H1 (cell line): ENCODE measurements at regions not wholly inside any gene's neighbourhood (a gene's known extent, or its start where the extent isn't known, plus 50 kb on each side); places are given as distances from the start of the nearest gene placed in this dataset.

Experiments
- CTCF ChIA-PET: fragments of 300-600 bp; sonication (Branson Sonifier 250); formaldehyde crosslinking; loops from one replicate; lab custom pipeline; 2021; ENCODE audit not compliant: partially characterized antibody; lab: Charles Lee
- POLR2A ChIA-PET: fragments of 300-600 bp; sonication (Branson Sonifier 250); formaldehyde crosslinking; loops from one replicate; lab custom pipeline; 2021; ENCODE audit warnings: inconsistent platforms; ENCODE audit not compliant: partially characterized antibody; lab: Charles Lee
- DNase-seq, 2 experiments: peaks; one replicate each; pipeline versions ENCODE4 v3.0.0 to v3.0.0-alpha.2; 2010 to 2022; ENCODE audit warnings: low spot score in 2 of 2, low read depth in 1 of 2, mixed read lengths in 1 of 2
- FAIRE-seq: peaks from 2 replicates; lab custom pipeline; 2011; peaks lifted over from hg19 to GRCh38; lab: Jason Lieb, UNC
- H2AFZ ChIP-seq: 2 replicates; pipeline ENCODE4 v1.8.1; 2012; ENCODE audit warnings: low read length, inconsistent platforms
- H2AK5ac ChIP-seq: 2 replicates; pipeline ENCODE4 v1.6.1; 2013; ENCODE audit warnings: low read depth, low read length
- H2BK120ac ChIP-seq: replicated peaks from 2 replicates; pipeline ENCODE3; 2013; ENCODE audit warnings: low read depth, low read length, inconsistent platforms
- H2BK12ac ChIP-seq: 2 replicates; pipeline ENCODE4 v1.6.1; 2013; ENCODE audit warnings: low read depth, low read length
- H2BK15ac ChIP-seq: 2 replicates; pipeline ENCODE4 v1.6.1; 2013; ENCODE audit warnings: low read length
- H2BK20ac ChIP-seq: 2 replicates; pipeline ENCODE4 v1.6.1; 2013; ENCODE audit warnings: low read length
- H2BK5ac ChIP-seq: 2 replicates; pipeline ENCODE4 v1.6.1; 2013; ENCODE audit warnings: low read depth, low read length
- H3K14ac ChIP-seq: 2 replicates; pipeline ENCODE4 v1.6.1; 2013; ENCODE audit warnings: inconsistent platforms; ENCODE audit not compliant: insufficient read length
- H3K18ac ChIP-seq: 2 replicates; pipeline ENCODE4 v1.6.1; 2013; ENCODE audit warnings: low read length; ENCODE audit errors: extremely low read depth
- H3K23ac ChIP-seq: 2 replicates; pipeline ENCODE4 v1.6.1; 2013; ENCODE audit warnings: inconsistent platforms; ENCODE audit not compliant: insufficient read length
- H3K23me2 ChIP-seq: 2 replicates; pipeline ENCODE4 v1.6.1; 2013; ENCODE audit warnings: low read depth, low read length
- H3K27ac ChIP-seq: 2 replicates; pipeline ENCODE4 v1.6.1; 2011; ENCODE audit warnings: low read depth, low read length, inconsistent platforms
- H3K27me3 ChIP-seq, 4 experiments: replicated peaks in 1 of 4; 1 replicate in 1 of 4; 2 replicates in 3 of 4; pipeline versions ENCODE4 v1.6.1 to v1.8.1; 2011 to 2013; ENCODE audit warnings: low read length in 3 of 4, mild to moderate bottlenecking in 3 of 4, inconsistent platforms in 2 of 4, mixed read lengths in 2 of 4, moderate library complexity in 1 of 4; ENCODE audit not compliant: control insufficient read depth in 3 of 4, insufficient read depth in 3 of 4; ENCODE audit errors: extremely low read depth in 1 of 4
- H3K36me3 ChIP-seq, 4 experiments: 2 replicates each; pipeline versions ENCODE4 v1.6.1 to v1.8.1; 2011 to 2013; ENCODE audit warnings: mild to moderate bottlenecking in 4 of 4, low read length in 3 of 4, moderate library complexity in 2 of 4, control low read depth in 1 of 4, inconsistent platforms in 1 of 4; ENCODE audit not compliant: insufficient read depth in 4 of 4, control insufficient read depth in 2 of 4
- H3K4ac ChIP-seq: replicated peaks from 2 replicates; pipeline ENCODE3; 2013; ENCODE audit warnings: low read length, low read depth, mixed read lengths, inconsistent platforms; ENCODE audit not compliant: insufficient read length
- H3K4me1 ChIP-seq, 4 experiments: replicated peaks in 1 of 4; 1 replicate in 1 of 4; 2 replicates in 3 of 4; pipeline versions ENCODE4 v1.6.1 to v1.8.1; 2011 to 2013; ENCODE audit warnings: low read length in 3 of 4, inconsistent platforms in 2 of 4, mixed read lengths in 1 of 4; ENCODE audit not compliant: insufficient read depth in 4 of 4, control insufficient read depth in 3 of 4
- H3K4me2 ChIP-seq, 2 experiments: 2 replicates each; pipeline versions ENCODE4 v1.6.1 to v1.8.1; 2011 to 2013; ENCODE audit warnings: low read depth in 2 of 2, low read length in 2 of 2, control low read depth in 1 of 2, inconsistent platforms in 1 of 2, mild to moderate bottlenecking in 1 of 2; ENCODE audit not compliant: insufficient read depth in 1 of 2
- H3K4me3 ChIP-seq, 4 experiments: fragments of 200-600, 300-600 bp in 1 of 4; sonication (generic), shearing (Covaris generic), sonication (Bioruptor Twin) in 1 of 4; 2 replicates each; pipeline versions ENCODE4 v1.5.1 to v1.8.1; 2011 to 2016; ENCODE audit warnings: low read length in 4 of 4, low read depth in 3 of 4, control low read depth in 2 of 4, inconsistent platforms in 2 of 4, mild to moderate bottlenecking in 2 of 4, mixed read lengths in 1 of 4, moderate library complexity in 1 of 4; ENCODE audit not compliant: insufficient read depth in 2 of 4; ENCODE audit errors: extremely low read depth in 1 of 4
- H3K56ac ChIP-seq: replicated peaks from 2 replicates; pipeline ENCODE3; 2013; ENCODE audit warnings: low read depth, mild to moderate bottlenecking, mixed read lengths, low read length, inconsistent platforms; ENCODE audit not compliant: insufficient read length
- H3K79me1 ChIP-seq: 2 replicates; pipeline ENCODE4 v1.6.1; 2013; ENCODE audit warnings: low read depth, low read length, control low read depth
- H3K79me2 ChIP-seq, 2 experiments: 2 replicates each; pipeline versions ENCODE4 v1.6.1 to v1.8.1; 2012 to 2013; ENCODE audit warnings: low read length in 2 of 2, mild to moderate bottlenecking in 2 of 2, inconsistent platforms in 1 of 2; ENCODE audit not compliant: insufficient read depth in 2 of 2, control insufficient read depth in 1 of 2
- H3K9ac ChIP-seq, 4 experiments: replicated peaks in 1 of 4; 1 replicate in 1 of 4; 2 replicates in 3 of 4; pipeline versions ENCODE4 v1.6.1 to v1.8.1; 2011 to 2013; ENCODE audit warnings: low read depth in 3 of 4, low read length in 3 of 4, control low read depth in 2 of 4, mild to moderate bottlenecking in 2 of 4, moderate library complexity in 2 of 4, inconsistent platforms in 1 of 4; ENCODE audit errors: extremely low read depth in 1 of 4
- H3K9me3 ChIP-seq, 2 experiments: 2 replicates each; pipeline versions ENCODE4 v1.6.1 to v1.8.1; 2012 to 2013; ENCODE audit warnings: mild to moderate bottlenecking in 2 of 2, moderate library complexity in 2 of 2, control low read depth in 1 of 2, inconsistent platforms in 1 of 2, low read depth in 1 of 2, low read length in 1 of 2, mixed read lengths in 1 of 2; ENCODE audit not compliant: insufficient read depth in 2 of 2
- H4K20me1 ChIP-seq, 2 experiments: replicated peaks in 1 of 2; 2 replicates each; pipeline versions ENCODE3 to v1.8.1; 2011 to 2013; ENCODE audit warnings: inconsistent platforms in 2 of 2, low read length in 2 of 2, mild to moderate bottlenecking in 1 of 2; ENCODE audit not compliant: insufficient read depth in 2 of 2, control insufficient read depth in 1 of 2
- H4K5ac ChIP-seq: 2 replicates; pipeline ENCODE4 v1.6.1; 2013; ENCODE audit warnings: low read length, low read depth, mixed read lengths, inconsistent platforms; ENCODE audit not compliant: insufficient read length
- H4K8ac ChIP-seq: 2 replicates; pipeline ENCODE4 v1.8.0; 2013; ENCODE audit warnings: mild to moderate bottlenecking, moderate library complexity, low read length, inconsistent platforms; ENCODE audit not compliant: insufficient read depth; ENCODE audit errors: extremely low read depth
- H4K91ac ChIP-seq: replicated peaks from 2 replicates; pipeline ENCODE3; 2013; ENCODE audit warnings: low read length, mixed read lengths, inconsistent platforms; ENCODE audit not compliant: insufficient read length
- EZH2 ChIP-seq: fragments of 200-600 bp; sonication (generic); IDR thresholded peaks from 2 replicates; pipeline ENCODE4 v1.7.1; 2012; ENCODE audit warnings: low read depth, mild to moderate bottlenecking, moderate library complexity, low read length, inconsistent platforms; ENCODE audit not compliant: severe bottlenecking
- NRF1 ChIP-seq: IDR thresholded peaks from 2 replicates; pipeline ENCODE4 v1.6.1; 2011; ENCODE audit warnings: mild to moderate bottlenecking, low read depth, low read length, improper control_type of control experiment
- SRF ChIP-seq: IDR thresholded peaks from 2 replicates; pipeline ENCODE4 v1.6.1; 2011; ENCODE audit warnings: mild to moderate bottlenecking, low read depth, low read length, moderate library complexity
- TAF1 ChIP-seq: IDR thresholded peaks from 2 replicates; pipeline ENCODE4 v1.6.1; 2011; ENCODE audit warnings: mild to moderate bottlenecking, low read depth, low read length
- WGBS, 2 experiments: shearing (Covaris generic) in 1 of 2; methylation state at CpG; one replicate each; pipeline versions ENCODE4 v1.1.6 to v1.1.7; 2013 to 2015; ENCODE audit warnings: low lambda C conversion rate in 2 of 2, mixed read lengths in 2 of 2, inconsistent platforms in 1 of 2, low coverage in 1 of 2, missing lambda C conversion rate in 1 of 2; ENCODE audit not compliant: insufficient replicate concordance in 2 of 2, insufficient coverage in 1 of 2, insufficient read length in 1 of 2; ENCODE audit errors: extremely low coverage in 1 of 2, missing lambda C conversion rate in 1 of 2; 5-methylcytosine and 5-hydroxymethylcytosine counted together

- DNase-seq (no peak), FAIRE-seq (no peak)
- Histone ChIP-seq H3K4ac (no peak overlapping the region), H3K23ac (no peak overlapping the region), H3K79me1 (no peaks in the 10 kb centered on the region), H2AFZ (no peak overlapping the region), H4K8ac (no peak overlapping the region), H3K79me2 (no peaks in the 10 kb centered on the region), H3K9ac (no peak overlapping the region), H4K20me1 (no peaks in the 10 kb centered on the region), H3K18ac (no peak overlapping the region), H3K9me3 (no peaks in the 10 kb centered on the region), H2BK12ac (no peak overlapping the region), H3K36me3 (no peaks in the 10 kb centered on the region), H2BK20ac (no peak overlapping the region), H4K5ac (no peak overlapping the region), H3K14ac (no peak overlapping the region), H3K4me2 (no peak overlapping the region), H3K4me1 (no peaks in the 10 kb centered on the region), H3K27me3 (peaks cover 0 to 1% (median 0%) of the 10 kb centered on the region in 4 experiments; a peak in 1 of 7 replicates), H3K56ac (no peak overlapping the region), H2BK15ac (no peak overlapping the region), H3K4me3 (no peak overlapping the region), H3K23me2 (no peaks in the 10 kb centered on the region; the same call in 1 of the 2 replicates), H2BK5ac (no peak overlapping the region), H4K91ac (no peak overlapping the region), H3K27ac (no peak overlapping the region), H2AK5ac (no peak overlapping the region), H2BK120ac (no peak overlapping the region)
- ChIA-PET CTCF (no interaction called here), POLR2A (no interaction called here)
- 81% methylated on average over 2 of the region's 2 CpGs; no CpG with 5 or more reads in 1 of the 2 experiments for whole genome bisulfite sequencing, 2 experiments
- TF ChIP-seq EZH2 (no peak), TAF1 (no peak), NRF1 (no peak), SRF (no peak)
Measured at GRCh38 chr11:92057849-92058442, 166.7 kb upstream of the FAT3 start.
